ENCODE measurements at regions not wholly inside any gene's neighbourhood (a gene's known extent, or its start where the extent isn't known, plus 50 kb on each side); places are given as distances from the start of the nearest gene placed in this dataset.

GRCh38 chr6:134733801-134734200 is 216.1 kb downstream of the ALDH8A1 start:
- TF ChIP-seq CTCF (IDR thresholded peaks at IDR 0.05 in 8 of 11, conservative IDR thresholded peaks at IDR 0.05 in 3 of 11) = no peak
- TF ChIP-seq POLR2AphosphoS5 (IDR thresholded peaks at IDR 0.05) = no peak

Data from spleen (tissue), 7 donors.